Umbilical cord (tissue), 1 donor: ENCODE measurements at regions not wholly inside any gene's neighbourhood (a gene's known extent, or its start where the extent isn't known, plus 50 kb on each side); places are given as distances from the start of the nearest gene placed in this dataset.

Experiments used
- DNase-seq: peaks from one replicate; pipeline ENCODE4 v3.0.0-alpha.2; 2015; ENCODE audit warnings: low spot score

DNA sequence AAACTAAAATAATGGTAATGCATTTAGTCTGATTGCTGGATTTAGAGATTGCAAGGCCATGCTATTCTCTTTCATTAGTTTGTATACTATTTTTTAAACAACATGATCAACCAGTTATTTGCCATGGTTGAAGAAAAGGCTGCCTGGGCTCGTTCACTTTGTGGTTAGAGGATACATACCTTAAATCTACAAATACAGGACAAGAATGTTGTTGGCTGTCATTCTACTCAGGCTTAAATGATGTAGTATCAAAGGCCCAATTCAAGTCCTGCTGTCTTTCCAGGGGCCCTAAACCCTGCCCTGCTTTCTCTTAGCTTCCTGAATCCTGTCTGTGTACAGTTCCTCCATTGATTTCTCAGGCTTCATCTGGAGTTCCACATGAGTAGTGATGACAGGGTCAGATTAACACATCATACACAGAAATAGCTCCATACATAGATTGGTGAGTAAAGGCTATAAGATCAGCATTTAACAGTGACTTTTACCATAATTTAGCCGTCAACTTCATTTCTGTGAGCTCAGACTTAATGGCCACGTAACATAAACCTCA lies 114.9 kb upstream of the GPRIN3 start:
- DNase-seq, result no peak

DNA sequence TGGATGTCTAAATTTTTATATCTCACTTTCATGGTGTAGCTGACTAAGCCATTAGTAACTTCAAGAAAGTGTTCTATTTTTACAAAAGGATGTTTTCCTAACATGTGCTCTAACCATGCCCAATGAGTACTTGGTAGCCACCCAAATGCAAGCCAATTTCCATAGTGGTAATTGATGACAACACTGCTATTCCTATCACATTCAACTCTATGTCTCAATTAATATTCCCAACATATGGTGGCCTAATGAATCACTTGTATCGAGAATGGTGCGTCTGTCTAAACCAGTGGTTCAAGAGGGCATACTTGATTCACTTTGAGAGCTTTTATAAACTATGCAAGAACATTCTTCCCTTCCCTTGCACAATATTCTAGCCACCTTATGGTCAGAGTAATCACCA lies 112.9 kb upstream of the GPRIN3 start:
- no peak for DNase-seq

DNA sequence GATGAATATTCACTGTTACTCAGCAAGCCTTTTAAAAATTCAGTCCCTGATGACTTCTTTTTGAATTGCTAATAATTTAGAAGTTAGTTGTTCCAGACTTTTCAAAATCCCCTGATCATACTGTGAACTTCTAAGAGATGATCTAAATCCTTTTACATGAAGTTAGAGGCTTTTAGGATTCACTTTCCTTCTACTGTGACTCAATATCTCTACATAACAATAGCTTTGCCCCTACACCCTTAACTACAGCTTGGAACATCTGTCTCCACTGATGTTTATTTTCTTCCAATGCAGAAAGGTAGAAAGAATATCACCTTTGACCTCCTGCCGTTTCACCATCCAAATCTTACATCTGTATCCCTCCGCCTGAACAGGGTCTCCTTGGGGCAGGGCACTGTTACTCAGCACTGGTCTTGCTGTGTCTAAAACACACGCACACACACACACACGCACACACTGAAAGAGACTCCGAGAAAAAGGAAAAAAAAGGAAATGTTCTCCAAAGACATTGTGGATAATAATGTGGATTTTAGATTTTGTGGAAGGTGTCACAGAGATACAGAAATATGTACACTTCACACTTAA lies 111.6 kb upstream of the GPRIN3 start:
- no peak for DNase-seq

DNA sequence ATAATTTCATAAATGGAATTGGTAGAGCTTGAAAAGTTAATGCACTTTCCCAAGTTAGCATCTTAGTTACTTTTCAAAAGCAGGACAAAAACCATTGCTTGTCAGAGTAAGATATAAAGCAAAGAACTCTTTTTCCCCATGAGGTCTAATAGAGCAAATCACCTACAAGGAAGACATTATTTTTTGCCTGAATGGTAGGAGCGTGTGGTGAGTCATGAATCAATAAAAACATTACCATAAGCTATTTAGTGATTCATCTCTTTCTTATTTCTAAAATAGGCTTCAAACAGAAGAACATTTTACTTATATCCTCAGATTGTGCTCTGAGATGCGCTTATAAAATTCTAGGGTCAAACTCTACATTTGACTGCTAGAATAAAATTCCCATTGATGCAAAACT lies 109.4 kb upstream of the GPRIN3 start:
- no peak for DNase-seq

DNA sequence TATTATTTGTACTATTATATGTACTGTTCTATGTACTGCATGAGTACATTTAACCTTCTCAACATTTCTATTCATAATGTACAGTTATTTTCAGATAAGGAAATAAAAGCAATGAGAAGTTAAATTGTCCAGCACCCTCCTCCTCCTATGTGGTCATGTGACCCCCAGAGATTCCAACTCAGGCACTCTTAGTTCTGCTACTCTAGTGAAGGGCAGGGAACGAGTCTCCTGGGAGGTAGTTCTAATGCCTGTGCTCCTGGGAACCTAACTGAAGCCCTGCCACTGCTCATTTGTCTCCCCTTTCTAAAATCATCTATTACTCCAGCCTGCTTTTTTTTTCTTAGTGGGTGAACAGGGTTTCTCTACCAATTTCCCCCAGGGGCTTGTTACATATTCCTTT lies 105.9 kb upstream of the GPRIN3 start:
- no peak for DNase-seq

DNA sequence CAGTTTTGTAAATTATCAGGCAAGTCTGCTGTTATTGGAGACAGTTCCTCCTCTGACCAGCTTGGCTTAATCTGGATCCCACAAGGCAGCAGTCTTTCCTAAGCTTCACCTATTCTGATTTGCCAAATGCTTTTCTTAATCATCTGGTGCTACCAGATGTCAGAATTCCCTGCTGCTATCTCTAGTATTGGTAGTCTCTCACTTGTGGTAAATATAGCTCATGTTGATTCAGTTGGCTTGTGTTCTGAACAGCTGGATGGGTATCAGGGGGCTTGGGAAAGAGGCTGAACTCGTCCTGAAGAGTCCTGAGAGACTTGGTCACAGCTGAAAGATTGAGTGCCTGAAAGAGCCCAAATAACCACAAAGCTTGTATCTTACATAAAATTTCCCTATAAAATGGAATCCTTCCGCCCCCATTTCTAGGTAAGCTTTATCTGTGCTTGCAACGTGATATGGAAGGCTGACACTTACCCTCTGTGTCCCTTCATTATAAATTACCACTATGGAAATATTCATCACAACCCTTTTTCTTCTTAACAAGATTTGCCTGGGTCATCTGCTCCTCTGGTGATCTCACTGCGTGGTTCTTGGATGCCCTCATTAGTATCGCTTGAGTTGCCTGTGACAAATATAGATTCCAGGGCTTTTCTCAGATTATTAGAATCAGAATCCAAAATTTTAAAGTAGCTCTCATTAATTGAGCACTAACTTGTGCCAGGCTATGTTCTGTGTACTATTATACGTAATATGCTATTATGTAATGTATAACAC lies 104.1 kb upstream of the GPRIN3 start:
- DNase-seq, result no peak

DNA sequence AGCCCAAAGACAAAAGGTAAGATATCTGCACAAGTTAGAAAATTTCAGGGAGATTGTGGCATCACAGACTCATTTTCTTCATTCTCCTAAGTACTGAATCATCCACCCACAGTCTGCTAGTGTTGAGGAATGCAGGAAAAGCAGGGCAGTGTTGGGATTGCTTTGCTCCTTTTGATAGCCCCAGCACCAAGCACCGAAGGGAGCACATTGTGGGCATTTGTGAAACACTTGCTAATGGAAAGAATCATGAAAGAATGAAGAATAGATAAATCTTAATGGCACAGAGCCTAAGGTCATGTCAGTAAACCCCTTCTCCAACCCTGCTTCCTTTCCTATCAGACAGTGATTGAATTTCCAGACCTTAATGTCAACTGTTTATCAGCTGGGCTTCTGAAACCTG lies 103.1 kb upstream of the GPRIN3 start:
- peak; percentile 8 for DNase-seq

- DNase-seq, result no peak
Observed at GRCh38 chr4:89404530-89404929, 96.9 kb upstream of the GPRIN3 start.

- DNase-seq, result no peak
Observed at GRCh38 chr4:89403826-89404225, 96.2 kb upstream of the GPRIN3 start.

- DNase-seq, result peak; percentile 35
Observed at GRCh38 chr4:89400287-89401035, 92.9 kb upstream of the GPRIN3 start.

- no peak for DNase-seq
Observed at GRCh38 chr4:89398644-89399043, 91.0 kb upstream of the GPRIN3 start.

- DNase-seq, result no peak
Observed at GRCh38 chr4:89398146-89398545, 90.5 kb upstream of the GPRIN3 start.

DNA sequence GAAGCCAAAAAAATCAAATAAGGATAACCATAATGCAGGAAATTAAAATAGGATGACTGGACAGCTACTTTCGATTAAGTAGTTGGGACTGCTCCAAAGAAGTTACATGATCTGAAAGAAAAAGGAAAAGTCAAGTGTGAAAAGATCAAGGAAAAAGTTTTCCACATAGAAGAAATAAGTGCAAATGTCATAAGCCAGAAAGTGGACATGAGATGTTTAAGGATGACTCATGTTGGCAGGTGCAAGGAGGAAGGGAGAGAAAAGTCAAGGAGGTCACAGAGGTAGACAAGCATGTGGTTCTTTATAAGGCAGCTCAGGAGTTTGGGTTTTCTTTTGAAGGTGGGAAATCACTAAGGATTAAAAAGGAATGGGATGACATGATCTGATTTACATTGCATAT lies 89.8 kb upstream of the GPRIN3 start:
- DNase-seq, result no peak

DNA sequence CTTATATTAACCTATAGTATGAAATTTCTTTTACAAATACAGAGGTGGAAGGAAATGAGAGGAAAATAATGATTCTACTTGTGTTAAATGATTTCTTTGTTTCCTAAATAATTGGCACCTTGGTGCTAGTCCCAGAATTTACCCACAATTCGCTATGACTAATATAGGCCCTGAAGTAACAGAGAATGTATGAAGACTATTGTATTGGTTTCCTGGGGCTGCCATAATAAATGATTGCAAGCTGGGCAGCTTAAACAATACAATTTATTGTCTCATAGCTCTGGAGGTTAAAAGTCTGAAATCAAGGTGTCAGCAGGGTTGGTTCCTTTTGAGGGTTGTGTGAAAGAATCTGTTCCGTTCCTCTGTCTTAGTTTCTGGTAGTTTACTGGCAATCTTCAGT lies 74.8 kb upstream of the GPRIN3 start:
- DNase-seq, result no peak

- no peak for DNase-seq
Observed at GRCh38 chr4:89380980-89381379, 73.4 kb upstream of the GPRIN3 start.

DNA sequence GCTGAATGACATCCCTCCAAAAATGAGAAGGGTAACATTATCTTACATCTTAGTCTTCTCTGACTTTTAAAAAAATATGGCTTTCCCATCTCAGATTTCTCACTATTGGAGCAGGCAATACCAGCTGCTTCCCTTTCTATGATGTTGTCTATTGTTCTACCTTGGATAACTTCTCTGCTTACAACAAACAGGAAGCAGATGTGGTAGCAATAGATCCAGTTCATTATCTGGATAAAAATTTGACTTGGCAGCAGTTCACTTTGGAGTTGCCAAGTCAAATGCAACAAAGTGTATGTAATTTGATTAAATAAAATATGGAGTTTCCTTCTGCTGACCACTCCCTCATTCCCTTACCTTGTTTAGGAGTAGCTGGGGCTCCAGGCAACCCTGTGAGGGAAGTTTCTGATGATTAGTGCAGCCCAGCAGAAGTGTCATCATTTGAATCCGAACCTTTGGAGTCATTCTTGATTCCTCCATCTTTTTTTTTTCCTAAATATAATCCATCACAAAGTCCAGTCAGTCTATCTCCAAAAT lies 72.0 kb upstream of the GPRIN3 start:
- DNase-seq, result no peak

DNA sequence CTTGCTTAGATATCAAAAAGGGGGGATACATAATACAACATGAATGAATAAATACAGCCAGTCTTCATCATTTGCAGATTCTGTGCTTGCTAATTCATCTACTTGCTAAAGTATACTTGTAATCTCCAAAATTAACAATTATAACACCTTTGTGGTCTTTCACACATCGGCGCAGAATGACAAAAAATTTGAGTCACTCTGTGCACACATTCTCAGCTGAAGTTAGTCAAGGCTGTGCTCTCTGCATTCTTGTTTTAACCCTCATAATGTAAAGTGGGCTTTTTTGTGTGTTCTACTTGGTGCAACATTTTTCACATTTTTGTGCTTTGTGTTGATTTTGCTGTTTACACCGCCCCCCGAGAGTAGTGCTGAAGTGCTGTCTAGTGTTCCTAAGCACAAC lies 65.8 kb upstream of the GPRIN3 start:
- DNase-seq, result no peak

GRCh38 chr4:89371614-89372013 lies 64.0 kb upstream of the GPRIN3 start:
- no peak for DNase-seq

DNA sequence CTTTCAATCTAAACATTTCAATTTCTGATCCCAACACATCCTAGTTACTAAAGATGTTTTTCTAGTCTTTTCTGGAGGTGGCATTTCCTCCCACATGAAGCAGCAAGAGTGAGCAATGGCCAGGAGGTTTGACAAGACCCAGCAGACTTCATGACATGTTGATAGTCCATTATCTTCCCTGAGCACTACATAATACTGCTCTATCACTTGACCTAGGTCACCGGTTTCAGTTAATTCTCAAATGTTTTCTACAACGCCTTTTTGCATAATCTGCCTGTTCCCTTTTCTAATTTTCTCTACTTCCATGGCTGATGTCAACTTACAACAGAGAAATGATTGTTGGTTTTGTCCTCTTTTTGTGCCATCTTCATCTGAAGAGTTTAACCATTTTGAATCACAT lies 62.0 kb upstream of the GPRIN3 start:
- DNase-seq, result no peak

GRCh38 chr4:89368861-89369260 lies 61.3 kb upstream of the GPRIN3 start:
- DNase-seq, result peak; percentile 5

DNA sequence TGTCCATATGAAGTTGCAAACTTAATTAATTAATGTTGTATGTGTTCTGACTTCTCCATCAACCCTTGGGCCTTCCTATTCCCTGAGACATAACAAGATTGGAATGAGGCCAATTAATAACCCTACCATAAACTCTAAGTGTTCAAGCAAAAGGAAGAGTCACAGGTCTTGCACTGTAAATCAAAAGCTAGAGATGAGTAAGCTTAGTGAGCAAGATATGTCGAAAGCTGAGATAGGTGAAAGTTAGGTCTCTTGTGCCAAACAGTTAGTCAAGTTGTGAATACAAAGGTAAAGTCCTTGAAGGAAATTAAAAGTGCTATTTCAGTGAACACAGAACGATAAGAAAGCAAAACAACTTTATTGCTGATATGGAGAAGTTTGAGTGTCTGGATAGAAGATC lies 58.2 kb upstream of the GPRIN3 start:
- no peak for DNase-seq

DNA sequence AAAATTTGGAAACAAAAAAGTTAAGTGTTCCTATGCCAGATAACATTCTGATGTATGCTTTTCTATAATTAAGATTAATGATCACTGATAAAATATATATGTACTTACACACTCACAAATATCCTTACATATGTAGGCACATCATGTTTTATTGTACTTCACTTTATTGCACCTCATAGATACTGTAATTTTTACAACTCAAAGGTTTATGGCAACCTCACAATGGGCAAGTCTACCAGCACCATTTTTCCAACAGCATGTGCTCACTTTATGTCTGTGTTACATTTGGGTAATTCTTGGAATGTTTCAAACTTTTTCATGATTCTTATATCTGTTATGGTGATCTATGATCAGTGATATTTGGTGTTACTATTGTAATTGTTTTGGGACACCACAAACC lies 57.8 kb upstream of the GPRIN3 start:
- DNase-seq, result no peak
